Activated CD4-positive, alpha-beta T cell treated with anti-CD3 and anti-CD28 coated beads, Interleukin-2, amount 50 U/mL, for 48 hours (primary cell): ENCODE measurements at regions not wholly inside any gene's neighbourhood (a gene's known extent, or its start where the extent isn't known, plus 50 kb on each side); places are given as distances from the start of the nearest gene placed in this dataset.
"Not testable (repeated sequence)": the region's sequence is repeated elsewhere in the genome, so short reads cannot be mapped to it uniquely, and the experiment has no call there.

Source experiments
- DNase-seq, 2 experiments: peaks; one replicate each; pipeline ENCODE4 v3.0.0-alpha.2; 2020

DNA sequence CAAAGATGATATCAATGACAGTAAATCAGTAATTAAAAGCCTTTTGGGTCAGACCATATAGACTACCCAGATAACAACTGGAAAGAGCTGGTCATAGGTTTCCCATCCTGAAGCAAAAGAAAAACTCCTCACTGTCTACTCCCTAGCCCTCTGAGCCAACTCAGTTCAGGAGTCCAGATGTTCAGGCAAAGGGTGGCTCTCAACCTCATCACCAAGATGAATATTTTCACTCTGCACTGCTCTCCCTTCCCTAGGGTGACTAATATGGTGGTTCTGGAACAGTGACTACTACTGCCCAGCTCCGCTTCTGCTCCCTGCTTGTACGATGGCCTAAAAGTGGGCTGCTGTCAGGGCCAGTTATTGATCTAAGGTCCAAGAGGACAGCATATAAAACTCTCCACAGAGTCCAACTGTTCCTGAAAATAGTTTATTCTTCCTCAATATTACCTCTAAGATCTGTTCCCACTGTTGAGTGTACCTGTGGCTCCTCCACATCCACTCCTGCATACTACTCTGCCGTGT, 263.4 kb upstream of the SLC30A5 start:
- DNase-seq, result no peak

DNA sequence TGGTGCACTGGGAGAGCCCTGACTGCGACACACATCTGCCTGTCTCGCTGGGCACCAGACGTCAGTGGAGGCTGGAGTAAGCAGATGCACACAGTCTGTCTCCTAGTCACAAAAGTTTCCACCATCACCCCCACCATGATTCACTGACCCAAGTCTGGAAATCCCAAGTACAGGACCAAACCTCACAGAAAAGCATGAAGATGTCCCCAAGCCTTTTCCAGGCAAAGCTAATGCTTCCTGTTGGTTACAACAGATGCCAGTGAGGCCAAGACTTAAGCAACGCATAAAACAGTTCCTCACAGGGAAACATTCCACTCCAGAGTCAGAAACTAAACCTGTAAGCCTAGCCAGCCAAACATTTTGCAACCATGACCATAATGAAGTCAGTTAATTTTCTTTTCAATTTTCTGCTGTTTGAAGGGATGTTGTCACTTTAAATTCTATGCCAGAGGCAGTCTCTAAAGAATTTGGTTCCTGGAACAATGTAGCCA, 259.3 kb upstream of the SLC30A5 start:
- no peak for DNase-seq

DNA sequence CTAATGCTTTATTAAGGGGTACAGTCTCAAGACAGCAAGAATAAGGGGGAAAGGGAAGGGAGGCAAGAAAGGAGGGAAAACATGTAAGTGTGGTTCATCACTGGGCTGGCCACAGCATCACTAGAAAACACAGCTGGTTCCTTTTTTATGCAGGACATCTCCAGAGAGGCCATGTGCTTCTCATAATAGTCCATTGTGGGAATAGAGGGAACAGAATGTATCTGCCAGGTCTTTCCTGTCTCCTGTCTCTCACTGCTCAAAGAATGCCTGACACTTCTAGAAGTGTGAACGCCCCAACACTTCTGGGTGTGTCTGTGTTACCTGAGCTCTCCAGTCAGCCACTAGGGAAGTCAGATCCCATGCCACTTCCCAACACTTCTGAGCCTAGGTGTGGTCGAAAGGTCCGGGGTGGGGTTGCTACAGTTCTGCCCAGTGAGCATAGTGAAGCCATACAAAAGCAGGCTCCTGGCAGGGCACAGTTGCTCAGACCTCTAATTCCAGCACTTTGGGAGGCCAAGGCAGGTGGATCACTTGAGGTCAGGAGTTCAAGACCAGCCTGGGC, 255.6 kb upstream of the SLC30A5 start:
- no peak for DNase-seq

DNA sequence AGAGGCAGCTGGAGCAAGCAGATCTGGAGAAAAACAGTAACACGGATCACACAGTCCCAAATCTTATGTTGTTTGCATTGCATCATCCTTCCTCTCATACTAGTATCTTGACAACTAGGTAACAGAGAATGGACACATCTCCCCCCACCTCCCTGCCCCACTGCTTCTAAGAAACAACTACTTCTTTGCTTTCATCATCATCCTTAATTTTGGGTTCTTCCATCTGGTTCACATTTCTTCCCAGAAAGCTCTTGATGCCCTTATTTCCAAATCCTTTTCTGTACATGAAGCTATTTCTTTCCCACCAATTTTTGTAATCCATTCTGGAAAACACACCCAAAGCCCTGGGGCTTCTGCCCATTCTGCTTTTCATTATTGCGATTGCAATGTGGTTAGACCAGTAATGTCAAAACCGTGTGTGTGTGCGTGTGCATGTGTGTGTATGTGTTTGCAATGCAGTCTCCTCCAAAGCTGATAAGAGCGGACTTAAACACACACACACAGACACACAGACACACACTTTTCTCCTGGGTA, 254.7 kb upstream of the SLC30A5 start:
- no peak for DNase-seq

DNA sequence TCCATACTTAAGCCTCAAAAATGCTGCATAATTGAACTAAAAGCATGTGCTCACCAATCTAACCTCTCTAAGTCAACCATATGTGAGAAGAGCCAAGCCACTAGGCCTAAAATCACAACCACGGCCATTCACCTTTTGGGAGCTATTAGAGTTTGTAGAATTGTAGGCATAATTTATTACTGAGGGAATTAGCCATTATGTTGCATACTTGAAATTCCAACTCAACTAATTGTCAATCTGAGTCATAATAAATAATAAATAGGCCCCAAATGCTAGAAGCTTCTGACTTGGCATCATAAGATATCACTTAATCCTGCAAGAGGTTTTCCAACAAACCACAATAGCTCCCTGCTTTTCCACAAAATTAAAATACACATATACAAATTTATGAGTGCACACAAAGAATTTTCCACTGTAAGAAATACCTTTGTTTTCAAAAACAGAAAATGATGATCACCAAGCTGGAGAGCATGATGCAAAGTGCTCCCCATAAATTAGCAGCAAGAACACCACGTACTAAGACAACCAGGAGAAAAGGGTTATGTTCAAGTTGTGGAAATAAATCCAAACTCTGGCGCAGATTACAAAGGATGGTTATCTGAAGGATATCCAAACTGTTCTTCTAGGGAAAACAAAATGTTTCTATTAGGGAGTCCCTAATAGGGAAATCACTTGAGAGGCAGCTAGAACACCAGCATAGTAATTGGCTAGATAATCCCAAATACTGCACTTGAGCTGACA, 250.0 kb upstream of the SLC30A5 start:
- no peak for DNase-seq

DNA sequence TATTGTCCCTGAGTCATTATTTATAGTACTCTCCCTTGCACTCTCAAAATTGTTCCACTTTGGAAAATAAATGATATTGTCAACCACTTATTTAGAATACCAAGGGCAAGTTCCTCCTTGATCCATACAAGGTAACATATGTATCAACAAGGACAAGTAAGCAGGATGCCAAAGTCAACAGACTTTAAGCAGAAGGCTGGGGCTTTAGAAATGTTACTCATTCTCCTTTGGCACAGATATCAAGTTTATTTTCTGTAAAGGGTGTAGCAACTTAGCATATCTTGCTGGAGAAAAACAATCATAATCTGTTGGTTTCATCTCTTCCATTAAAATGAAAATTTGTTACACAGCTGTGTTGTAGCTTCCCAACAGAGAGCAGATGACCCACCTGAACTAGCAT, 248.7 kb upstream of the SLC30A5 start:
- DNase-seq, result no peak

DNA sequence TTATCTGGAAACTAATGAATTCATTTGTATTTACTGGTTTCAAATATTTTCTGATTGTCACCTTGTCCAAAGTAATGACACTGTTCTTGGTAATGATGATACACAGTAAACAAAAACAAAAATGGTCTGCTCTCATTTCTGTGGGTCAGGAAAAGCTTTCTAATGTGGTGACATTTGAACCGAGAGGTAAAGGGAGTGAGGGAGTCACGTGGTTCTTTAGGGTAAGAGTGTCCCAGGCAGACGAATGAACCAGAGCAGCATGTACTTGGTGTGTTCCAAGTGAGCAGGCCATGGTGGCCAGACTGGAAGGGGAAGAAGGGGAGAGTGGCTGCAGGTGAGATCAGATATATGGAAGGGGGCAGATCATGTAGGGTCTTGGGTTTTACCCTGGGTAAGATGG, 247.0 kb upstream of the SLC30A5 start:
- no peak for DNase-seq

DNA sequence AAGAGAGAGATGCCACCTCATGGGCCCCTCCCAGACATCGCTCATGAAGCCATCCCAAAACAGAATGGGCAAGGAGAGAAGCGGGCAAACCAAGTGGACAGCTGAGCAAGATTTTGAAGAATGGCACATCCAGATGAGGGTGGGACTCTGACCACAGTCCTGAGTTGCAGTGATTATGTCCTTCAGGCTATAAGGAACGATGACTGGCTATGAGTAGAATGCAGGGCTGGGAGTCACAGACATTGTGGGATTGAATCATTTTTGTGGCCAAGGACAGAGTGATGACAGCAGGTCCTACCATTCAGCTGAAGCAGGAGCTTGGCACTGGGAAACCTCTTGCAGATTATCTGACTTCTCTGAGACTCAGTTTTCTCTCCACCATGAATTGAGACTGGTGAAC, 245.7 kb upstream of the SLC30A5 start:
- DNase-seq, result no peak

DNA sequence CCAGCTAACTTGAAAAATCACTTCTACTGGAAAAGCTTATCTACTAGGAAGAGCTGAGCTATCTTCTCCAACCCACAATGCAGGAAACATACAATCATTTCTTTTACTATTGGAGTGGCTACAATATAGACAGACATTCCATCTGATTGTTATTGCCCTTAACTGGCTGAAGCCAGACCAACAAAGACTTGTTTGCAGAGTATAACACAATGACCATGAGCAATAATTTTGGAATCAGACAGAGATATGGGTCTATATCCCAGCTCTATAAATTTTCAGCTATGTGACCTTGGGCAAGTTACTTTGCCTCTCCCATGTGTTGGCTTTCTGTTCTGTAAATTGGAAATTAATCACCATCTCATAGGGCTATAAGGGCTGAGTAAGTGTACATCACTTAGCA, 244.7 kb upstream of the SLC30A5 start:
- no peak for DNase-seq

DNA sequence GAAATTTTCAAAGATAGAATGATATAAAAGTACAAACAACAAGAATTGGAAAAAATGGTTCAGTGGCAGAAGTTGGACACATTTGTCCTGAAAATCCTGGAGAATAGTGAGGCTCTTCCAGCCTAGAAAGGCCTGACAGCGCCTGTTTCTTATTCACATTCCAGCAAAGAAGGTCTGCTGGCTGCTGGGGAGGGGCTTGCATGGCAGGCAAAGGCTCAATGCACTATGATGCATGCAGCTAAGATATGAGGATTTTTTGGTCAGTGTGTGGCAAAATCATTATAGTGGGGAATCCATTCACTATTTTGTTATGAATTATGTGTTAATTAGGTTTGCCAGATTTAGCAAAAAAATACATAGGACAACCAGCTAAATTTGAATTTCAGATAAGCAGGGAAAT, 243.9 kb upstream of the SLC30A5 start:
- no peak for DNase-seq

DNA sequence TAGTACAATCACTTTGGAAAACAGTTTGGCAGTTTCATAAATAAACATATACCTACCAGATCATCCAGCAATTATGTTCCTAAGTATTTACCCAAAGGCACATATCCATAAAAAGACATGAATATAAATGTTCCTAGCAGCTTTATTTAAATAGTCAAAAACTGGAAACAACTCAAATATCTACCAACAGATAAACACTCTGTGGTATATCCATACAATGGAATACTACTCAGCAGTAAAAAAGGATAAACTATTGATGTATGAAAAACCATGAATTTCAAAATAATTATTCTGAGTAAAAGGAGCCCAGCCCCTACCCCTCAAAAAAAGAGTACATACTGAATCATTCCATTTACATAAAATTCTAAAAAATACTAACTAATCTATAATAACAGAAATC, 232.7 kb upstream of the SLC30A5 start:
- no peak for DNase-seq

DNA sequence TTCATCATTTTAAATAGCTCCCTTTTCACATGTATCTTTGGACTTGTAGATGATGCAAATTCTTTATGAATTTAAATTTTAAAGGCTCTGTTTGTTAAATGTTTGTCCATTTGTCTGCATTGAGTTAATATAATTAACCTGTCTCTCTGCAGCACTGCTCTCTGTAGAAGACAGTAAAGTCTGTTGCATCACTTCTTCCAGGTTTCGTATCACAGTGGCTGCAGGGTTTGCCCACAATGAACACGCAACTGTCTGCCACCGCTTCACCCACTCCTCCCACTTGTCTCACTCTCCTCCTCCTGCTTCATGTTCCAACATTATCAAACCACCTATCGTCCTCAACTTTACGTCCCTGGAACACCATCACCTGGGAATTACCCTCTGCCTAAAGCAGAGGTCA, 231.3 kb upstream of the SLC30A5 start:
- no peak for DNase-seq

DNA sequence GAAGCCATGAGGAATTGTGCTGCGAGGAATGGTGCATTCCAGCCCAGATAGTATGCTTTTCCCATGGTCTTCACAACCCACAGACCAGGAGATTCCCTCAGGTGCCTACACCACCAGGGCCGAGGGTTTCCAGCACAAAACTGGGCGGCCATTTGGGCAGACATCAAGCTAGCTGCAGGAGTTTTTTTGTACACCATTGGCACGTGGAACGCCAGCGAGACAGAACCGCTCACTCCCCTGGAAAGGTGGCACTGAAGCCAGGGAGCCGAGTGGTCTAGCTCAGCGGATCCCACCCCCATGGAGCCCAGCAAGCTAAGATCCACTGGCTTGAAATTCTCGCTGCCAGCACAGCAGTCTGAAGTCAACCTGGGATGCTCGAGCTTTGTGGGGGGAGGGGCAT, 228.6 kb upstream of the SLC30A5 start:
- not testable (repeated sequence) for DNase-seq

DNA sequence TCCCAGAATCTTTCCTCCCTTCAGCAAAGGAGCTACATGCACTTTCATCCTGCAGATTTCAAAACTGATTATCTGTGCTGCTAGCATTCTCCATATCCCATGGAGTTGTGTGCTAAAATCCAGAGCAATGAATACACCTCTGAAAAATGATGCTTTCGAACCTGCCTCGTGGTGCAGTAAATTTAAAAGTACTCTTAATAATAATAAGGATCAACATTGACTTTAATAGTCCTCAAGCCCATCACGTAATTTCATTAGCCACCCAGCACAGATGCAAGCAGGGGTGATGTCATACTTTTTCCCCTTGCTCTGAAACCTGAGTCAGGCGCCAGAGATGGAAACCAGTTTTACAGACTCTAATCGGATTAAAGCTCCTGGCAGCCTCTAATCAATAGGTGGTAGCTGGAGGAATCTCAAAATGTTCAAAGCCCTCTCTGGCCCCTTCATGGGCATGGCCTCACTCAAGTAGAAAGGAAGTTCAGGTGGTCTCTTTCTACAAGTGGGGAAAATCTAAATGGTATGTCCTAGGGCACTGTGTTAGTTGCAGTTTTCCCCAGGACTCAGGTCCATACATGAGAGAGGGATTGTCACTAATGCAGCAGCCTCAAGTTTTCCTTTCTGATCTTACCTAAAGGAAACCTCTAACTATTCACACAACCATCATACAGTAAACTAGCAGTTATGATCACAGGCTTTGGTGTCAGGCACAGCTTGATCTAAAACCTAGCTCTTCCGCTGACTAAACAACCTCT, 221.6 kb upstream of the SLC30A5 start:
- DNase-seq, result no peak

DNA sequence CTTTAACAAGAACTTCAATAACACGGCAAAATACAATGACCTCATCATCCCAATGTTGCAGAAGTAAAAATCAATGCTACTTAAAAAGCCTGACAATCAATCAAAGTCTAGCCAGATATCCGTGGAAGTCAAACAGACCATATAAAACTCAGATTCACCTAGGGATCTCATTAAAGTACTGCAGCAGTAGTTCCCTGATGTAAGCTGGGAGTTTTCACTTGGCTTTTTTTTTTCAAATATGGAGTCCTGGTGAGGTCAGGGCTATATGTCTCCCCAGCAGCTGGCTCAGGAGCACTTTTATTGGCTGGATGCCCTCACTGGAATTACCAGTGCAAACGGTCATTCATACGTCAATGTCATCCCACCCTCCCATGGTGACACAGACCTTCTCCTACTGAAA, 220.6 kb upstream of the SLC30A5 start:
- DNase-seq, result no peak

DNA sequence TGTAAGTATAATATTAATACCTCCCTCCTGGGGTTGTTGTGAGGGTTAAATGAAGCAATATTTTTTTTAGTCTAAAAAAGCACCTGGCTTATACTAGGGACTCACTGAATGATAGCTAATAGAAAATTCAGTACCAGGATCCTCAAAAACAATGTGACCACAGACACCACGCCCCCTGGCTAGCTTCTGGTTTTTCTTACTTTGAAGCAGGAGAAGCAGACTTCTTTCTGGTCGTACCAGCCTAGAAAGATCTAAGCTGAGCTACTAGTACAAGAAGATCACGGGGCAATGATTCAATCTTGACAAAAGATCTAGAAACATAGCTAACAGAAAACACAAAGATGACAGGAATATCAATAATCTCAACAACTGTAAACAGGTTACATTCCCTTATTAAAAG, 218.5 kb upstream of the SLC30A5 start:
- DNase-seq, result peak in 1 of 2 experiments; percentile 13

DNA sequence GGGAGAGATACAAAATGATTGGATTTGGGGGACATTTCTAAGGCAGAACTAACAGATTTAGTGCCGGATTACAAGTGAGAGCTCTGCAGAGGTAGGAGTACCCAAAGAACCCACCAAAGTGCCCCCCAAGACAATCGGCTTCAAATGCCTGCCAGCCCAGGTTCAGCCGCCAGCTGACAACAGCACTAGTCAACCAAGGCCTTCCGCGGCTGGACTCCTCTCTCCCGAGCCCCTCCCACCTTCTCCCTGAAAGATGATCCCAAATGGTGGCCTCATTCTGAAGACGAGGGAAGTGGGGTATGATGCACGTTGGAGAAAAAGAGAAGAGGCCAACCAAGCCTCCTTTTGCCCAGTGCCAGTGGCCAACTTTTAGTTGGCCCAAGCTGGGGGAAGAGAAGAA, 210.4 kb upstream of the SLC30A5 start:
- DNase-seq, result no peak

DNA sequence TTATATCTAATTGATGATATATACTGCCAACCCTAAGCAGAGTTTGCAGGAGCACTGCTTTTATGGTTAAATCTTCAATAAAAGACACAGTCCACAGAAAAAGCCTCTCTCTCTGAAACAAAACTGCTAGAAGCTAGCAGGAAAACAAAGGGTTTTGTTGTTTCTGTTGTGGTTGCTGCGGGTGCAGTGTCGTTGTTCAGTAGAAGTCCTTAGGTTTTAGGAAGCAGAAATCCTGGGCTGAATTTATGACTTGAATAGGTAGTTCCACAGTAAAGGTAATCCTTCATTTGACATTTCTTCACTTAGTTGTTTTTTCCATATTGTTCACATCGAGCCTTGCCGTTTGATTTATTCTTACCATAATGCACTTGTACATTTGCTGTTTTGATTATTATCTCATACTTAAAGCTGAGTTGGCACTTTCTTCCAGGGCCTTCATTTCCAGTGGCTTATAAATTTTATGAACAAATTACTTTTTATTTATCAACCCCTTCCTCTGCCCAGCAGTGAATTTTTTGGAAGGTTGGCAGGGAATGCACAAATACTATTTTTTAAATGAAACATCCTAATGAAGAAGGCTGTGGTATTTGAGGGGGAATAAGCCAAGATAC, 209.6 kb upstream of the SLC30A5 start:
- DNase-seq, result peak in 1 of 2 experiments; percentile 9

DNA sequence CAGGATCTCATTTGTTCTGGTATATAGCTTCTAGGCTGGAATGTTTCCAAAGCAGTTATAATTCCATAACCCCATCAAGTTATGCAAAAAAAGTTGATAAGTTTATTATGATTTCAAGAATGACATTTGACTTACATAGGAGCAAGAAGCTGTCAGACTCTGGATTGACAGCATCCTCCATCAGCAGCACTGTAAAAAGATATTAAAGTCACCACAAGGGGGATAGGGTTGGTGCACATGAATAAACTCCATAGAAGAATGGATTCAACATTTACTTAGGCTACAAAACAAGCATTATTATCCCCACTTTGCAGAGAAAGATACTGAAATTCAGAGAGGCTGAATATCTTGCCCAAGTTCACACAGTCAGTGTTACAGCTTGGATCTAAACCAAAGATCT, 208.9 kb upstream of the SLC30A5 start:
- no peak for DNase-seq

DNA sequence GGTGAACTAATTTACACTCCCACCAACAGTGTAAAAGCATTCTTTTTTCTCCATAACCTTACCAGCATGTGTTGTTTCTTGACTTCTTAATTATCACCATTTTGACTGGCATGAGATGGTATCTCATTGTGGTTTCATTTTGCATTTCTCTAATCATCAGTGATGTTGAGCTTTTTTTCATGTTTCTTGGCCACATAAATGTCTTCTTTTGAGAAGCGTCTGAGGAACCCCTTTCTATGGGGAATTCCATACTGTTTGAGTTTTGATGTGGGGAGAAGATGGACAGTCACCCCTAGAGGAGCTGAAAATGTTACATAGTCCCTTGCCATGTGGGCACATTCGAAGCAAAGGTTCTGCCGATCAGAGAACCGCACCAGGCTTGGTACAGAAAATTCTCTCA, 207.0 kb upstream of the SLC30A5 start:
- peak in 1 of 2 experiments; percentile 11 for DNase-seq

DNA sequence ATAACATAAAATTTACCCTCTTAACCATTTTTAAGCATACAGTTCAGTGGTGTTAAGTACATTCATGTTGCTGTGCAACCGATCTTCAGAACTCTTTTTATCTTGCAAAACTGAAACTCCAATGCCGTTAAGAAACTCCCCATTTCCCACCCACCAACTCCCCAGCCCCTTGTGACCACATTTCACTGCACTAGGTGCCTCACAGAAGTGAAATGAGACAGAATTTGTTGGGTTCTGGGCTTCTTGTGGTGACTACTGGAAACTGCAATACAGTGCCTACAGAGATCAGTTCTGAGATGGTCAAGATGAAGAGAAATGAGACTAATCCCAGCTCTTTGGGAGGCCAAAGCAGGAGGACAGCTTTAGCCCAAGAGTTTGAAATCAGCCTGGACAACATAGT, 202.1 kb upstream of the SLC30A5 start:
- DNase-seq, result peak; percentile 22 to 28

DNA sequence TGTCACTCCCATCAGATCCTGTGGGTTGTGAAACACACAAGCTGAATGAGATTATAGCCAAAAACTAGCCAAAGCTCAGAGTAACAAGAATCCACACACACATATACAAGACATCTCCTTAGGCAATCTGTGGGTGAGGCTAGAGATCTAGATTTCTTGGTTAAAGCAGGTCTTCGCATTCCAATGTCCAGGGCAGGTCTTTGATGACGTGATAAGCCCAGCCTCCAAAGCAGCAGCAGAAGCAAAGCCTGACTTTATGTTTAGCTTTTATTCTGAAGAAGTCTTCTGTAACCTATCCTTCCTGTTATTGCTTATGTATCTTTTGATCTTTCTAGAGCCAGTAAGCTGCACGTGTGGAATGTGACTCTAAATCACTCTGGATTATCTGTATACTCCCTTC, 199.1 kb upstream of the SLC30A5 start:
- DNase-seq, result no peak

DNA sequence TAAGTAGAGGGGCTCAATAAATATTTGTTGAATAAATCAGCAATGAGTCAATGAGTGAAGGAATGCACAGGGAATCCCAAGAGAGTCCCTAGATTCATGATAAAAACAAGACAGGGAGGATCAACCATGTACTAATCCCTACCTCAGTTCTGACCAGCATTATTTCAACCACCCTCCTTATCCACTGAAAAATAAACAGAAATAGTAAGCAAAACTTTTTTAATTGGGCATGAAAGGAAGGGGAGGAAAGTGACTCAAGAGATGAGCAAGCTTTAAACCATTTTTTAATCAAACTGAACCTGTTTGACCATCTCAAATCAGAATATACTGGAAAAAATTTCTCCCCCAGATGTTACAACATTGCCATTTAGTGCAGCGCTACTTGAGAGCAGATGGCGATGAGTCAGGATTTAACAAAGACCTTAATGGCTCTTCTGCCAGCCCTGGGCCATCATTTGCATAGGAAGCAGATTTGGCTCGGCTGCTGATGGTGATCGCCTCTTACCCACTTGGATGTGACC, 194.8 kb upstream of the SLC30A5 start:
- DNase-seq, result no peak
